ENCODE measurements at regions not wholly inside any gene's neighbourhood (a gene's known extent, or its start where the extent isn't known, plus 50 kb on each side); places are given as distances from the start of the nearest gene placed in this dataset.

GRCh38 chr11:70755410-70756158 lies 357.3 kb downstream of the CTTN start:
- TF ChIP-seq CTCF (IDR thresholded peaks at IDR 0.05) (peak; percentile 22 to 87 (median 78)), POLR2A (IDR thresholded peaks at IDR 0.05) (peak in 1 of 2 donors; percentile 7)
